Choroid plexus epithelial cell (primary cell): ENCODE measurements at regions not wholly inside any gene's neighbourhood (a gene's known extent, or its start where the extent isn't known, plus 50 kb on each side); places are given as distances from the start of the nearest gene placed in this dataset.

Experiments
- DNase-seq: peaks from one replicate; pipeline ENCODE4 v3.0.0-alpha.2; 2010; ENCODE audit warnings: low read depth
- H3K4me3 ChIP-seq: 2 replicates; pipeline ENCODE4 v1.5.1; 2011; ENCODE audit warnings: low read depth, mild to moderate bottlenecking, control low read depth, low read length, moderate library complexity
- CTCF ChIP-seq: conservative IDR thresholded peaks from 2 replicates; pipeline ENCODE4 v1.5.1; 2011; ENCODE audit warnings: low read depth, mild to moderate bottlenecking, control low read depth, inconsistent platforms, low read length, moderate library complexity

GRCh38 chr13:70835371-70835770 is 727.1 kb upstream of the KLHL1 start:
- TF ChIP-seq CTCF, result no peak
- no peak overlapping the region for H3K4me3 ChIP-seq
- no peak for DNase-seq

- no peak for DNase-seq
- H3K4me3 ChIP-seq, result no peak overlapping the region
- no peak for TF ChIP-seq CTCF
Observed at GRCh38 chr13:70829748-70830147, 721.5 kb upstream of the KLHL1 start.

- no peak overlapping the region for H3K4me3 ChIP-seq
- TF ChIP-seq CTCF, result no peak
- DNase-seq, result peak; percentile 18
Observed at GRCh38 chr13:70817576-70817975, 709.3 kb upstream of the KLHL1 start.

GRCh38 chr13:70816853-70817252 is 708.6 kb upstream of the KLHL1 start:
- no peak for TF ChIP-seq CTCF
- H3K4me3 ChIP-seq, result no peak overlapping the region
- DNase-seq, result peak; percentile 23

- no peak for DNase-seq
- no peak for TF ChIP-seq CTCF
- no peak overlapping the region for H3K4me3 ChIP-seq
Observed at GRCh38 chr13:70814684-70815083, 706.4 kb upstream of the KLHL1 start.

- no peak overlapping the region for H3K4me3 ChIP-seq
- peak; percentile 43 for DNase-seq
- TF ChIP-seq CTCF, result no peak
Observed at GRCh38 chr13:70812481-70812880, 704.2 kb upstream of the KLHL1 start.

- no peak for TF ChIP-seq CTCF
- no peak for DNase-seq
Observed at GRCh38 chr13:70809588-70809987, 701.3 kb upstream of the KLHL1 start.

More at GRCh38 chr13:70809588-70809987, 701.3 kb upstream of the KLHL1 start:
- no peak overlapping the region for H3K4me3 ChIP-seq
